Activated naive CD4-positive, alpha-beta T cell treated with anti-CD3 and anti-CD28 coated beads, Interleukin-2, amount 50 U/mL, for 16 hours (primary cell): ENCODE measurements at regions not wholly inside any gene's neighbourhood (a gene's known extent, or its start where the extent isn't known, plus 50 kb on each side); places are given as distances from the start of the nearest gene placed in this dataset.
A peak's percentile ranks its signal among the peaks of the same experiment; 100 is the strongest.
"Not testable (repeated sequence)": the region's sequence is repeated elsewhere in the genome, so short reads cannot be mapped to it uniquely, and the experiment has no call there.

ENCODE experiments used
- DNase-seq: peaks from one replicate; pipeline ENCODE4 v3.0.0-alpha.2; 2020

GRCh38 chr3:17865631-17866030, 123.2 kb upstream of the TBC1D5 start:
- no peak for DNase-seq

- no peak for DNase-seq
Observed at GRCh38 chr3:17861476-17861875, 119.0 kb upstream of the TBC1D5 start.

- DNase-seq: not testable (repeated sequence)
Observed at GRCh38 chr3:17860840-17861471, 118.5 kb upstream of the TBC1D5 start.

GRCh38 chr3:17852217-17852616, 109.8 kb upstream of the TBC1D5 start:
- no peak for DNase-seq

GRCh38 chr3:17850448-17850847, 108.0 kb upstream of the TBC1D5 start:
- DNase-seq: no peak

- no peak for DNase-seq
Observed at GRCh38 chr3:17848102-17848501, 105.7 kb upstream of the TBC1D5 start.

GRCh38 chr3:17847156-17847555, 104.7 kb upstream of the TBC1D5 start:
- DNase-seq: no peak

- DNase-seq: no peak
Observed at GRCh38 chr3:17846466-17846865, 104.0 kb upstream of the TBC1D5 start.

GRCh38 chr3:17845026-17845812, 102.8 kb upstream of the TBC1D5 start:
- no peak for DNase-seq

- no peak for DNase-seq
Observed at GRCh38 chr3:17844236-17844635, 101.8 kb upstream of the TBC1D5 start.

GRCh38 chr3:17841190-17841828, 98.9 kb upstream of the TBC1D5 start:
- peak; percentile 75 for DNase-seq

GRCh38 chr3:17840651-17841050, 98.2 kb upstream of the TBC1D5 start:
- no peak for DNase-seq

- DNase-seq: no peak
Observed at GRCh38 chr3:17840126-17840525, 97.7 kb upstream of the TBC1D5 start.

GRCh38 chr3:17836919-17837318, 94.5 kb upstream of the TBC1D5 start:
- DNase-seq: no peak

- DNase-seq: no peak
Observed at GRCh38 chr3:17836092-17836491, 93.7 kb upstream of the TBC1D5 start.

GRCh38 chr3:17833786-17834559, 91.5 kb upstream of the TBC1D5 start:
- DNase-seq: no peak

- no peak for DNase-seq
Observed at GRCh38 chr3:17832016-17832415, 89.6 kb upstream of the TBC1D5 start.

- DNase-seq: no peak
Observed at GRCh38 chr3:17831366-17831765, 88.9 kb upstream of the TBC1D5 start.

GRCh38 chr3:17830788-17831187, 88.4 kb upstream of the TBC1D5 start:
- DNase-seq: no peak

- no peak for DNase-seq
Observed at GRCh38 chr3:17828388-17828787, 86.0 kb upstream of the TBC1D5 start.

- DNase-seq: no peak
Observed at GRCh38 chr3:17825298-17825697, 82.9 kb upstream of the TBC1D5 start.

GRCh38 chr3:17823816-17824215, 81.4 kb upstream of the TBC1D5 start:
- DNase-seq: no peak

GRCh38 chr3:17823036-17823435, 80.6 kb upstream of the TBC1D5 start:
- no peak for DNase-seq
